H1 (cell line): ENCODE measurements at regions not wholly inside any gene's neighbourhood (a gene's known extent, or its start where the extent isn't known, plus 50 kb on each side); places are given as distances from the start of the nearest gene placed in this dataset.

Experiments used
- CTCF ChIA-PET: fragments of 300-600 bp; sonication (Branson Sonifier 250); formaldehyde crosslinking; loops from one replicate; lab custom pipeline; 2021; ENCODE audit not compliant: partially characterized antibody; lab: Charles Lee
- POLR2A ChIA-PET: fragments of 300-600 bp; sonication (Branson Sonifier 250); formaldehyde crosslinking; loops from one replicate; lab custom pipeline; 2021; ENCODE audit warnings: inconsistent platforms; ENCODE audit not compliant: partially characterized antibody; lab: Charles Lee
- DNase-seq, 2 experiments: peaks; one replicate each; pipeline versions ENCODE4 v3.0.0 to v3.0.0-alpha.2; 2010 to 2022; ENCODE audit warnings: low spot score in 2 of 2, low read depth in 1 of 2, mixed read lengths in 1 of 2
- FAIRE-seq: peaks from 2 replicates; lab custom pipeline; 2011; peaks lifted over from hg19 to GRCh38; lab: Jason Lieb, UNC
- H2AFZ ChIP-seq: 2 replicates; pipeline ENCODE4 v1.8.1; 2012; ENCODE audit warnings: low read length, inconsistent platforms
- H2AK5ac ChIP-seq: 2 replicates; pipeline ENCODE4 v1.6.1; 2013; ENCODE audit warnings: low read depth, low read length
- H2BK120ac ChIP-seq: replicated peaks from 2 replicates; pipeline ENCODE3; 2013; ENCODE audit warnings: low read depth, low read length, inconsistent platforms
- H2BK12ac ChIP-seq: 2 replicates; pipeline ENCODE4 v1.6.1; 2013; ENCODE audit warnings: low read depth, low read length
- H2BK15ac ChIP-seq: 2 replicates; pipeline ENCODE4 v1.6.1; 2013; ENCODE audit warnings: low read length
- H2BK20ac ChIP-seq: 2 replicates; pipeline ENCODE4 v1.6.1; 2013; ENCODE audit warnings: low read length
- H2BK5ac ChIP-seq: 2 replicates; pipeline ENCODE4 v1.6.1; 2013; ENCODE audit warnings: low read depth, low read length
- H3K14ac ChIP-seq: 2 replicates; pipeline ENCODE4 v1.6.1; 2013; ENCODE audit warnings: inconsistent platforms; ENCODE audit not compliant: insufficient read length
- H3K18ac ChIP-seq: 2 replicates; pipeline ENCODE4 v1.6.1; 2013; ENCODE audit warnings: low read length; ENCODE audit errors: extremely low read depth
- H3K23ac ChIP-seq: 2 replicates; pipeline ENCODE4 v1.6.1; 2013; ENCODE audit warnings: inconsistent platforms; ENCODE audit not compliant: insufficient read length
- H3K23me2 ChIP-seq: 2 replicates; pipeline ENCODE4 v1.6.1; 2013; ENCODE audit warnings: low read depth, low read length
- H3K27ac ChIP-seq: 2 replicates; pipeline ENCODE4 v1.6.1; 2011; ENCODE audit warnings: low read depth, low read length, inconsistent platforms
- H3K27me3 ChIP-seq, 4 experiments: replicated peaks in 1 of 4; 1 replicate in 1 of 4; 2 replicates in 3 of 4; pipeline versions ENCODE4 v1.6.1 to v1.8.1; 2011 to 2013; ENCODE audit warnings: low read length in 3 of 4, mild to moderate bottlenecking in 3 of 4, inconsistent platforms in 2 of 4, mixed read lengths in 2 of 4, moderate library complexity in 1 of 4; ENCODE audit not compliant: control insufficient read depth in 3 of 4, insufficient read depth in 3 of 4; ENCODE audit errors: extremely low read depth in 1 of 4
- H3K36me3 ChIP-seq, 4 experiments: 2 replicates each; pipeline versions ENCODE4 v1.6.1 to v1.8.1; 2011 to 2013; ENCODE audit warnings: mild to moderate bottlenecking in 4 of 4, low read length in 3 of 4, moderate library complexity in 2 of 4, control low read depth in 1 of 4, inconsistent platforms in 1 of 4; ENCODE audit not compliant: insufficient read depth in 4 of 4, control insufficient read depth in 2 of 4
- H3K4ac ChIP-seq: replicated peaks from 2 replicates; pipeline ENCODE3; 2013; ENCODE audit warnings: low read length, low read depth, mixed read lengths, inconsistent platforms; ENCODE audit not compliant: insufficient read length
- H3K4me1 ChIP-seq, 4 experiments: replicated peaks in 1 of 4; 1 replicate in 1 of 4; 2 replicates in 3 of 4; pipeline versions ENCODE4 v1.6.1 to v1.8.1; 2011 to 2013; ENCODE audit warnings: low read length in 3 of 4, inconsistent platforms in 2 of 4, mixed read lengths in 1 of 4; ENCODE audit not compliant: insufficient read depth in 4 of 4, control insufficient read depth in 3 of 4
- H3K4me2 ChIP-seq, 2 experiments: 2 replicates each; pipeline versions ENCODE4 v1.6.1 to v1.8.1; 2011 to 2013; ENCODE audit warnings: low read depth in 2 of 2, low read length in 2 of 2, control low read depth in 1 of 2, inconsistent platforms in 1 of 2, mild to moderate bottlenecking in 1 of 2; ENCODE audit not compliant: insufficient read depth in 1 of 2
- H3K4me3 ChIP-seq, 4 experiments: fragments of 200-600, 300-600 bp in 1 of 4; sonication (generic), shearing (Covaris generic), sonication (Bioruptor Twin) in 1 of 4; 2 replicates each; pipeline versions ENCODE4 v1.5.1 to v1.8.1; 2011 to 2016; ENCODE audit warnings: low read length in 4 of 4, low read depth in 3 of 4, control low read depth in 2 of 4, inconsistent platforms in 2 of 4, mild to moderate bottlenecking in 2 of 4, mixed read lengths in 1 of 4, moderate library complexity in 1 of 4; ENCODE audit not compliant: insufficient read depth in 2 of 4; ENCODE audit errors: extremely low read depth in 1 of 4
- H3K56ac ChIP-seq: replicated peaks from 2 replicates; pipeline ENCODE3; 2013; ENCODE audit warnings: low read depth, mild to moderate bottlenecking, mixed read lengths, low read length, inconsistent platforms; ENCODE audit not compliant: insufficient read length
- H3K79me1 ChIP-seq: 2 replicates; pipeline ENCODE4 v1.6.1; 2013; ENCODE audit warnings: low read depth, low read length, control low read depth
- H3K79me2 ChIP-seq, 2 experiments: 2 replicates each; pipeline versions ENCODE4 v1.6.1 to v1.8.1; 2012 to 2013; ENCODE audit warnings: low read length in 2 of 2, mild to moderate bottlenecking in 2 of 2, inconsistent platforms in 1 of 2; ENCODE audit not compliant: insufficient read depth in 2 of 2, control insufficient read depth in 1 of 2
- H3K9ac ChIP-seq, 4 experiments: replicated peaks in 1 of 4; 1 replicate in 1 of 4; 2 replicates in 3 of 4; pipeline versions ENCODE4 v1.6.1 to v1.8.1; 2011 to 2013; ENCODE audit warnings: low read depth in 3 of 4, low read length in 3 of 4, control low read depth in 2 of 4, mild to moderate bottlenecking in 2 of 4, moderate library complexity in 2 of 4, inconsistent platforms in 1 of 4; ENCODE audit errors: extremely low read depth in 1 of 4
- H3K9me3 ChIP-seq, 2 experiments: 2 replicates each; pipeline versions ENCODE4 v1.6.1 to v1.8.1; 2012 to 2013; ENCODE audit warnings: mild to moderate bottlenecking in 2 of 2, moderate library complexity in 2 of 2, control low read depth in 1 of 2, inconsistent platforms in 1 of 2, low read depth in 1 of 2, low read length in 1 of 2, mixed read lengths in 1 of 2; ENCODE audit not compliant: insufficient read depth in 2 of 2
- H4K20me1 ChIP-seq, 2 experiments: replicated peaks in 1 of 2; 2 replicates each; pipeline versions ENCODE3 to v1.8.1; 2011 to 2013; ENCODE audit warnings: inconsistent platforms in 2 of 2, low read length in 2 of 2, mild to moderate bottlenecking in 1 of 2; ENCODE audit not compliant: insufficient read depth in 2 of 2, control insufficient read depth in 1 of 2
- H4K5ac ChIP-seq: 2 replicates; pipeline ENCODE4 v1.6.1; 2013; ENCODE audit warnings: low read length, low read depth, mixed read lengths, inconsistent platforms; ENCODE audit not compliant: insufficient read length
- H4K8ac ChIP-seq: 2 replicates; pipeline ENCODE4 v1.8.0; 2013; ENCODE audit warnings: mild to moderate bottlenecking, moderate library complexity, low read length, inconsistent platforms; ENCODE audit not compliant: insufficient read depth; ENCODE audit errors: extremely low read depth
- H4K91ac ChIP-seq: replicated peaks from 2 replicates; pipeline ENCODE3; 2013; ENCODE audit warnings: low read length, mixed read lengths, inconsistent platforms; ENCODE audit not compliant: insufficient read length
- EZH2 ChIP-seq: fragments of 200-600 bp; sonication (generic); IDR thresholded peaks from 2 replicates; pipeline ENCODE4 v1.7.1; 2012; ENCODE audit warnings: low read depth, mild to moderate bottlenecking, moderate library complexity, low read length, inconsistent platforms; ENCODE audit not compliant: severe bottlenecking
- GABPA ChIP-seq: IDR thresholded peaks from 2 replicates; pipeline ENCODE4 v1.6.1; 2011; ENCODE audit warnings: mild to moderate bottlenecking, low read length, moderate library complexity, borderline replicate concordance; ENCODE audit not compliant: insufficient read depth
- JUN ChIP-seq: IDR thresholded peaks from 2 replicates; pipeline ENCODE4 v1.6.1; 2011; ENCODE audit warnings: low read depth, mild to moderate bottlenecking, improper control_type of control experiment, low read length
- NRF1 ChIP-seq: IDR thresholded peaks from 2 replicates; pipeline ENCODE4 v1.6.1; 2011; ENCODE audit warnings: mild to moderate bottlenecking, low read depth, low read length, improper control_type of control experiment
- POLR2AphosphoS5 ChIP-seq: IDR thresholded peaks from 2 replicates; pipeline ENCODE4 v1.6.1; 2011; ENCODE audit warnings: low read depth, low read length
- RFX5 ChIP-seq: IDR thresholded peaks from 2 replicates; pipeline ENCODE4 v1.6.1; 2011; ENCODE audit warnings: low read depth, low read length, improper control_type of control experiment, borderline replicate concordance
- SP1 ChIP-seq: IDR thresholded peaks from 2 replicates; pipeline ENCODE4 v1.6.1; 2011; ENCODE audit warnings: low read depth, low read length
- TAF1 ChIP-seq: IDR thresholded peaks from 2 replicates; pipeline ENCODE4 v1.6.1; 2011; ENCODE audit warnings: mild to moderate bottlenecking, low read depth, low read length
- TBP ChIP-seq: IDR thresholded peaks from 2 replicates; pipeline ENCODE4 v1.6.1; 2011; ENCODE audit warnings: low read depth, low read length, improper control_type of control experiment
- WGBS, 2 experiments: shearing (Covaris generic) in 1 of 2; methylation state at CpG; one replicate each; pipeline versions ENCODE4 v1.1.6 to v1.1.7; 2013 to 2015; ENCODE audit warnings: low lambda C conversion rate in 2 of 2, mixed read lengths in 2 of 2, inconsistent platforms in 1 of 2, low coverage in 1 of 2, missing lambda C conversion rate in 1 of 2; ENCODE audit not compliant: insufficient replicate concordance in 2 of 2, insufficient coverage in 1 of 2, insufficient read length in 1 of 2; ENCODE audit errors: extremely low coverage in 1 of 2, missing lambda C conversion rate in 1 of 2; 5-methylcytosine and 5-hydroxymethylcytosine counted together
- TF ChIP-seq, protein P1 (sequence below): IDR thresholded peaks from 2 replicates; pipeline ENCODE4 v1.6.1; 2012; ENCODE audit warnings: inconsistent platforms

DNA sequence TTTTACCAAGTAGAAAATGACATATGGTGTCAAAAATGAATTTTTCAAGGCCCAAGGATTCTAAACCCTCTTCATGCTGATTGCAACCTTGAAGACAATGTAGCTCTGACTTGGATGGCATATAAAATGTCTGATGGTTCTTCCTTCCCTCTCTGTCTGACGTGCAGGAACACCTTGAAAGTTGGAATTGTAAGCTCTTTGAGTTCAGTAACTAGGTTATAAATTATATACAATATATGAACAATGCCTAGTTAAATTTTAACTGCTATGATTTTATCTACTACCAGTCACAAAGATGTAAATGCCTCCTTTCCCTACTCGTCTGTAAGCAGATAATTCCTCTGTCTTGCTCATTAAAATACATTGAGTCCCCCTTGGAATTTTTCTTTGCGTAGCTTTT lies 89.5 kb upstream of the TMEM17 start:
- Histone ChIP-seq H3K79me1 (no peaks in the 10 kb centered on the region), H2AK5ac (no peak overlapping the region), H2BK15ac (no peak overlapping the region), H2BK5ac (no peak overlapping the region), H2BK20ac (no peak overlapping the region), H3K4ac (no peak overlapping the region), H3K4me3 (no peak overlapping the region), H3K27me3 (no peaks in the 10 kb centered on the region), H4K20me1 (no peaks in the 10 kb centered on the region), H3K23me2 (no peaks in the 10 kb centered on the region), H4K91ac (no peak overlapping the region), H3K9ac (no peak overlapping the region), H3K14ac (no peak overlapping the region), H2AFZ (no peak overlapping the region), H4K5ac (no peak overlapping the region), H2BK120ac (no peak overlapping the region), H3K36me3 (no peaks in the 10 kb centered on the region), H4K8ac (no peak overlapping the region), H3K4me1 (no peaks in the 10 kb centered on the region), H3K4me2 (no peak overlapping the region), H3K23ac (no peak overlapping the region), H3K9me3 (no peaks in the 10 kb centered on the region), H2BK12ac (no peak overlapping the region), H3K18ac (no peak overlapping the region), H3K27ac (no peak overlapping the region), H3K79me2 (no peaks in the 10 kb centered on the region), H3K56ac (no peak overlapping the region)
- FAIRE-seq (no peak), DNase-seq (no peak)
- CTCF ChIA-PET, result no interaction called here
- WGBS, 2 experiments, result 86% methylated on average over 3 of the region's 3 CpGs; no CpG with 5 or more reads in 1 of the 2 experiments
- POLR2A ChIA-PET, result interaction anchor here (0.6 kb wide), 1 partner anchor 553 kb away, joined by 4 read pairs; no protein-coding TSS in a partner anchor
- no peak for TF ChIP-seq GABPA
- TF ChIP-seq SP1, result no peak
- no peak for TF ChIP-seq TAF1
- no peak for TF ChIP-seq EZH2
- no peak for TF ChIP-seq TBP
- no peak for TF ChIP-seq NRF1
- TF ChIP-seq POLR2AphosphoS5, result no peak
- TF ChIP-seq RFX5, result no peak
- no peak for TF ChIP-seq JUN
- TF ChIP-seq, protein P1, sequence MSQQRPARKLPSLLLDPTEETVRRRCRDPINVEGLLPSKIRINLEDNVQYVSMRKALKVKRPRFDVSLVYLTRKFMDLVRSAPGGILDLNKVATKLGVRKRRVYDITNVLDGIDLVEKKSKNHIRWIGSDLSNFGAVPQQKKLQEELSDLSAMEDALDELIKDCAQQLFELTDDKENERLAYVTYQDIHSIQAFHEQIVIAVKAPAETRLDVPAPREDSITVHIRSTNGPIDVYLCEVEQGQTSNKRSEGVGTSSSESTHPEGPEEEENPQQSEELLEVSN, result no peak
